ENCODE measurements at regions not wholly inside any gene's neighbourhood (a gene's known extent, or its start where the extent isn't known, plus 50 kb on each side); places are given as distances from the start of the nearest gene placed in this dataset.

- Histone ChIP-seq H3K27ac (no peak overlapping the region), H3K4me1 (peaks cover 0 to 3% (median 0%) of the 10 kb centered on the region in 4 donors), H3K36me3 (no peaks in the 10 kb centered on the region), H3K9me3 (no peaks in the 10 kb centered on the region), H3K4me3 (no peak overlapping the region), H3K27me3 (peaks cover 0 to 2% (median 0%) of the 10 kb centered on the region in 4 donors)
- 61 to 64% methylated on average over 8 of the region's 8 CpGs for WGBS, 2 donors
- peak in 1 of 2 donors; percentile 80 for DNase-seq
- TF ChIP-seq CTCF (IDR thresholded peaks at IDR 0.05) (no peak), POLR2AphosphoS5 (IDR thresholded peaks at IDR 0.05) (no peak), POLR2A (IDR thresholded peaks at IDR 0.05) (no peak), EP300 (IDR thresholded peaks at IDR 0.05) (no peak)
- peak; percentile 34 to 53 for ATAC-seq (ENCODE audit: low FRiP score in 2 of 2)
Observed at GRCh38 chr2:121038891-121039616, 245.9 kb downstream of the TFCP2L1 start.

- no peaks in the 10 kb centered on the region for H3K9me3 ChIP-seq
- no peaks in the 10 kb centered on the region for H3K27me3 ChIP-seq
- DNase-seq, result peak in 1 of 2 donors; percentile 2
Observed at GRCh38 chr2:121039679-121040078, 245.3 kb downstream of the TFCP2L1 start.

GRCh38 chr2:121041516-121041915, 243.5 kb downstream of the TFCP2L1 start:
- H3K36me3 ChIP-seq, result no peaks in the 10 kb centered on the region
- 0 to 38% methylated on average over 1 of the region's 1 CpG for WGBS, 2 donors
- no peaks in the 10 kb centered on the region for H3K27me3 ChIP-seq
- DNase-seq, result no peak
- H3K27ac ChIP-seq, result no peak overlapping the region
- H3K9me3 ChIP-seq, result no peaks in the 10 kb centered on the region
- TF ChIP-seq POLR2AphosphoS5 (IDR thresholded peaks at IDR 0.05), result no peak
- no peak for TF ChIP-seq POLR2A (IDR thresholded peaks at IDR 0.05)
- no peak for TF ChIP-seq EP300 (IDR thresholded peaks at IDR 0.05)
- TF ChIP-seq CTCF (IDR thresholded peaks at IDR 0.05), result no peak
- H3K4me1 ChIP-seq, result no peaks in the 10 kb centered on the region
- H3K4me3 ChIP-seq, result no peak overlapping the region
- no peak for ATAC-seq (ENCODE audit: low FRiP score in 2 of 2)

More at GRCh38 chr2:121039679-121040078, 245.3 kb downstream of the TFCP2L1 start:
- H3K4me1 ChIP-seq, result peaks cover 0 to 3% (median 0%) of the 10 kb centered on the region in 4 donors
- no peak overlapping the region for H3K27ac ChIP-seq
- H3K36me3 ChIP-seq, result no peaks in the 10 kb centered on the region
- no peak for TF ChIP-seq EP300 (IDR thresholded peaks at IDR 0.05)
- no peak for TF ChIP-seq POLR2AphosphoS5 (IDR thresholded peaks at IDR 0.05)
- TF ChIP-seq POLR2A (IDR thresholded peaks at IDR 0.05), result no peak
- TF ChIP-seq CTCF (IDR thresholded peaks at IDR 0.05), result no peak
- no peak overlapping the region for H3K4me3 ChIP-seq
- WGBS, 2 donors, result 65% methylated on average over 2 to 3 of the region's 3 CpGs
- no peak for ATAC-seq (ENCODE audit: low FRiP score in 2 of 2)

- no peaks in the 10 kb centered on the region for H3K9me3 ChIP-seq
- WGBS, 2 donors, result 74 to 81% methylated on average over 8 of the region's 8 CpGs
- H3K4me1 ChIP-seq, result no peaks in the 10 kb centered on the region
- no peak overlapping the region for H3K27ac ChIP-seq
- no peaks in the 10 kb centered on the region for H3K27me3 ChIP-seq
- ATAC-seq (ENCODE audit: low FRiP score in 2 of 2) (no peak), DNase-seq (peak in 1 of 2 donors; percentile 16)
- TF ChIP-seq EP300 (IDR thresholded peaks at IDR 0.05) (no peak), POLR2AphosphoS5 (IDR thresholded peaks at IDR 0.05) (no peak), CTCF (IDR thresholded peaks at IDR 0.05) (no peak)
- H3K36me3 ChIP-seq, result no peaks in the 10 kb centered on the region
- H3K4me3 ChIP-seq, result no peak overlapping the region
Observed at GRCh38 chr2:121043061-121043826, 241.8 kb downstream of the TFCP2L1 start.

All from upper lobe of left lung (tissue), 6 donors.